OCI-LY1 (cell line): ENCODE measurements at regions not wholly inside any gene's neighbourhood (a gene's known extent, or its start where the extent isn't known, plus 50 kb on each side); places are given as distances from the start of the nearest gene placed in this dataset.

Experiments used
- CTCF ChIP-seq: fragments of 200-600 bp; sonication (generic), shearing (Covaris generic); IDR thresholded peaks from 2 replicates; pipeline ENCODE4 v1.5.1; 2017; ENCODE audit warnings: mild to moderate bottlenecking, antibody characterized with exemption, low read length, moderate library complexity, mixed read lengths
- EZH2 ChIP-seq: fragments of 200-600 bp; sonication (generic), shearing (Covaris generic); IDR thresholded peaks from 2 replicates; pipeline ENCODE4 v1.8.0; 2017; ENCODE audit warnings: borderline replicate concordance, mixed run types, mild to moderate bottlenecking, antibody characterized with exemption, low read length, moderate library complexity, mixed read lengths

GRCh38 chr15:81941479-81941878, 104.3 kb downstream of the MEX3B start:
- TF ChIP-seq CTCF (no peak), EZH2 (no peak)
